Sigmoid colon (tissue), 4 donors: ENCODE measurements at regions not wholly inside any gene's neighbourhood (a gene's known extent, or its start where the extent isn't known, plus 50 kb on each side); places are given as distances from the start of the nearest gene placed in this dataset.

ENCODE experiments used
- CTCF ChIP-seq, 4 experiments: fragments of 450-650 bp in 3 of 4; fragments of 200-600 bp in 1 of 4; IDR thresholded peaks; one replicate each; pipeline ENCODE4 v1.5.1; 2016 to 2019; ENCODE audit warnings: antibody characterized with exemption in 4 of 4, mild to moderate bottlenecking in 3 of 4, moderate library complexity in 2 of 4
- EP300 ChIP-seq, 4 donors: sonication (generic); formaldehyde crosslinking; IDR thresholded peaks; one replicate each; pipeline ENCODE4 v1.6.1; 2017; ENCODE audit warnings: antibody characterized with exemption in 4 of 4
- POLR2A ChIP-seq, 2 donors: fragments of 450-650 bp; IDR thresholded peaks; one replicate each; pipeline ENCODE4 v1.6.1; 2016; ENCODE audit warnings: antibody characterized with exemption in 2 of 2, mild to moderate bottlenecking in 2 of 2, moderate library complexity in 2 of 2

DNA sequence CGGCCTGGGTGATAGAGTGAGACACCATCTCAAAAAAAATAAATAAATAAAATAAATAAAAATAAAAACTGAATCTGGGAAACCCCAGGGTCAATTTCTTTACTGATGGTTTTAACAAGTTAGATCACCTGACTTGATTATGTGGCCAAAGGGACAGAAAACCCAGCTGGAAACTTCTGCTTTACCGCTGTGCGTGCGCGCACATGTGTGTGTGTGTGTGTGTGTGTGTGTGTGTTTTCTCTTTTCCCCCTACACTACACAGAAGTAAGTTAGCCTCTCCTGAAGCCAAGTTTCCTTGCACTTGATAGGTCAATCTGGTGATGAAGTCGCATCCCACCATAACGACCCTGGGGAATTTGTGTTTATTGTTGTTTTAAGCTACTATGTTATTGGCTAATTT, 105.3 kb upstream of the AMN1 start:
- TF ChIP-seq CTCF (IDR thresholded peaks at IDR 0.05) (no peak), POLR2A (IDR thresholded peaks at IDR 0.05) (no peak), EP300 (IDR thresholded peaks at IDR 0.05) (no peak)
